AG04450 (cell line): ENCODE measurements at regions not wholly inside any gene's neighbourhood (a gene's known extent, or its start where the extent isn't known, plus 50 kb on each side); places are given as distances from the start of the nearest gene placed in this dataset.
"Not testable (repeated sequence)": the region's sequence is repeated elsewhere in the genome, so short reads cannot be mapped to it uniquely, and the experiment has no call there.

Source experiments
- CTCF ChIA-PET: fragments of 300-600, 350-600 bp; formaldehyde crosslinking; extraction: SDS; loops from one replicate; lab custom pipeline; 2022; ENCODE audit warnings: antibody characterized with exemption, inconsistent platforms; lab: Charles Lee
- POLR2A ChIA-PET: fragments of 350-600 bp; formaldehyde crosslinking; extraction: SDS; loops from one replicate; lab custom pipeline; 2021; ENCODE audit warnings: antibody characterized with exemption, inconsistent platforms; lab: Yijun Ruan, JAX
- DNase-seq: peaks from one replicate; pipeline ENCODE4 v3.0.0-alpha.2; 2011; ENCODE audit warnings: low read depth, low spot score
- H3K27ac ChIP-seq: one replicate; pipeline ENCODE4 v1.5.1; 2012; ENCODE audit warnings: low read depth, low read length, control low read depth
- H3K27me3 ChIP-seq: one replicate; pipeline ENCODE4 v1.6.0; 2012; ENCODE audit warnings: low read length; ENCODE audit not compliant: control insufficient read depth, insufficient read depth
- H3K4me3 ChIP-seq: 2 replicates; pipeline ENCODE4 v1.5.1; 2011; ENCODE audit warnings: mild to moderate bottlenecking, low read depth, low read length, control low read depth
- H3K9me3 ChIP-seq: 2 replicates; pipeline ENCODE4 v1.5.1; 2012; ENCODE audit warnings: low read length; ENCODE audit not compliant: control insufficient read depth, insufficient read depth
- TF ChIP-seq, protein P1 (sequence below): IDR thresholded peaks from 2 replicates; pipeline ENCODE4 v1.5.1; 2011; ENCODE audit warnings: low read depth, low read length, control low read depth, inconsistent platforms

DNA sequence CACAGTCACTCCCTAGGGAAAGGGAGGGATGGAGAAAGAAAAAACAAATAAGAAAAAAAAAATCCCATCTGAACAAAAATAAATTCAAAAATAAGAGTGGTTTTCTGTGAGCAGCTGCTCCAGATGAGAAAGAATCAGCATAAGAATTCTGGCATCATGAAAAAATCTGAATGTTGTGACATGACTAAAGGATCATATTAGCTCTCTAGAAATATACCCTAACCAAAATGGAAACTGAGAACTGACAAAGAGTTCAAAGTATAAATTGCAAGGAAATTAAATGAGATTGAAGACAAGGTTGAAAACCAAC lies 579.0 kb downstream of the UQCRFS1 start:
- H3K27me3 ChIP-seq, result no peaks in the 10 kb centered on the region
- H3K9me3 ChIP-seq, result peaks cover 20% of the 10 kb centered on the region
- ChIA-PET POLR2A (no interaction called here), CTCF (interaction anchor here (0.6 to 1.5 kb wide), 5 partner anchors 15 to 245 kb away, joined by 3 to 6 read pairs (median 4); no protein-coding TSS in a partner anchor)
- no peak for DNase-seq
- TF ChIP-seq, protein P1, sequence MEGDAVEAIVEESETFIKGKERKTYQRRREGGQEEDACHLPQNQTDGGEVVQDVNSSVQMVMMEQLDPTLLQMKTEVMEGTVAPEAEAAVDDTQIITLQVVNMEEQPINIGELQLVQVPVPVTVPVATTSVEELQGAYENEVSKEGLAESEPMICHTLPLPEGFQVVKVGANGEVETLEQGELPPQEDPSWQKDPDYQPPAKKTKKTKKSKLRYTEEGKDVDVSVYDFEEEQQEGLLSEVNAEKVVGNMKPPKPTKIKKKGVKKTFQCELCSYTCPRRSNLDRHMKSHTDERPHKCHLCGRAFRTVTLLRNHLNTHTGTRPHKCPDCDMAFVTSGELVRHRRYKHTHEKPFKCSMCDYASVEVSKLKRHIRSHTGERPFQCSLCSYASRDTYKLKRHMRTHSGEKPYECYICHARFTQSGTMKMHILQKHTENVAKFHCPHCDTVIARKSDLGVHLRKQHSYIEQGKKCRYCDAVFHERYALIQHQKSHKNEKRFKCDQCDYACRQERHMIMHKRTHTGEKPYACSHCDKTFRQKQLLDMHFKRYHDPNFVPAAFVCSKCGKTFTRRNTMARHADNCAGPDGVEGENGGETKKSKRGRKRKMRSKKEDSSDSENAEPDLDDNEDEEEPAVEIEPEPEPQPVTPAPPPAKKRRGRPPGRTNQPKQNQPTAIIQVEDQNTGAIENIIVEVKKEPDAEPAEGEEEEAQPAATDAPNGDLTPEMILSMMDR, result no peak
- no peak overlapping the region for H3K4me3 ChIP-seq
- H3K27ac ChIP-seq, result no peak overlapping the region

DNA sequence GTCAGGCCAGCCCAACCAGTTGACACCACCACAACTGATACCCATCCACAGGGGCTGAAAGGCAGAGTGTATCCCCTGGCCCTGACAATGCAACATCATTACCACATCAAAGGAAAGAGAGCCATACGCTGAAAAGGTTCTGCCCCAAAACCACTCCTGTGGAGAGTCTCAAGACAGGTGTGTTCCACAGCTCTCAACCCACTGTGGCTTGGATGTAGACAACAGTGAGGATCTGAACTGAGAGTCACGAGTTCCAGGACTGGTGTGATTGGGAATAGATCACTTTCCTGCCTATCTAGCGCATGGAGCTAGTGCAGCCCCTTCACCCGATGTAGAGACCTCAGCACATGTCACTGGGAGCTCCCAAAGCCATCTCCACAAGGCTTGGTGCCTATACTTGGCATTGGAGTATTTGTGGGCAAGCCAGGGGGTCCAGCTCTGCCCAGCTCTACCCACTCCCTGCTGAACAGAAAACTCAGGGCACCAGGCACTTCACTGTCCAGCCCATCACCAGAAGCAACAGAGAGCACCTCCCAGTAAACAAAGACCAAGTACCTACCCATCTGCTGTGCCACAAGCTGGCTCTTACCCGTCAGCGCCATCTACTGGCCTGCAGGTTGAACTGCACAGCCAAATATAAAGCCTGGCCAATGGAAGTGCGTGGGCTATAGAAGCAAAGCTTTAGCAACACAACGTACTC lies 579.5 kb downstream of the UQCRFS1 start:
- H3K27me3 ChIP-seq, result no peaks in the 10 kb centered on the region
- H3K27ac ChIP-seq, result no peak overlapping the region
- H3K9me3 ChIP-seq, result peaks cover 23% of the 10 kb centered on the region
- H3K4me3 ChIP-seq, result no peak overlapping the region
- TF ChIP-seq, protein P1, result peak; percentile 57
- ChIA-PET POLR2A (no interaction called here), CTCF (interaction anchor here (0.6 to 1.5 kb wide), 5 partner anchors 15 to 246 kb away, joined by 3 to 6 read pairs (median 4); no protein-coding TSS in a partner anchor)
- no peak for DNase-seq

DNA sequence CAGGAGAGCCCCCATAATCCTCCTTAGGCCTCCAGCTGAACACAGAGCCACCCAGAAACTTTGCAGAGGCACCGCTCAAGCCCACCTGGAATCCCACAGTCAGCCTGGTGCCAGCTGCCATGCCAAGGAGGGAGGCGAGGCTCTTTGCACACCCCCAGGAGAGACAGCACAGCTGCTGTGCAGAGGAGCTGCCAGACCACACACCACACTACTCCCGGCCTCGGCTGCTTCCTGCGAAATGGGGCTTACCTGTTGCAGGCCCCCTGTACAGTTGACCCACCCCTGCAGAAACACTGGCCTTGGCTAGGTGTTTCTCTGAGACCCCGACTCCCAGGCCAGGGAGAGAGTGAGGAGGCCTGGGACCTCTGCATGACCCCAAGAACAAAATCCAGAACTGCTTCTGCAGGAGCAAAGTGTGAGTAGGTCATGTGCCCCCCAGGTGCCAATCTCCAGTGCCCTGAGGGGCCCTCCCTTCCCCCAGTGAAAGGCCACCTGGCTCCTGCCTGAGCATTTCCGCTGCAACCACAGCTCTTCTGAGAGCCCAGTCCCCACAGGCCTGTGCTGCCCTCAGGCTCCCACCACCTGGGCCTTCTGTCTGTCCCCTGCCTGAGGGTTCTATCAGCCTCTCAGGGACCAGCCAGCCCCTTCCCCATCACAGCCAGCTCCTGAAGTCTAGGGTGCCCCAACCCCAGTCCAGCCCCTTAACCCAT lies 580.4 kb downstream of the UQCRFS1 start:
- no peak for DNase-seq
- H3K4me3 ChIP-seq, result no peak overlapping the region
- H3K27me3 ChIP-seq, result no peaks in the 10 kb centered on the region
- TF ChIP-seq, protein P1, result no peak
- ChIA-PET CTCF (interaction anchor here (1.5 kb wide), 1 partner anchor 28 kb away, joined by 4 read pairs; no protein-coding TSS in a partner anchor), POLR2A (no interaction called here)
- peaks cover 20% of the 10 kb centered on the region for H3K9me3 ChIP-seq
- no peak overlapping the region for H3K27ac ChIP-seq

DNA sequence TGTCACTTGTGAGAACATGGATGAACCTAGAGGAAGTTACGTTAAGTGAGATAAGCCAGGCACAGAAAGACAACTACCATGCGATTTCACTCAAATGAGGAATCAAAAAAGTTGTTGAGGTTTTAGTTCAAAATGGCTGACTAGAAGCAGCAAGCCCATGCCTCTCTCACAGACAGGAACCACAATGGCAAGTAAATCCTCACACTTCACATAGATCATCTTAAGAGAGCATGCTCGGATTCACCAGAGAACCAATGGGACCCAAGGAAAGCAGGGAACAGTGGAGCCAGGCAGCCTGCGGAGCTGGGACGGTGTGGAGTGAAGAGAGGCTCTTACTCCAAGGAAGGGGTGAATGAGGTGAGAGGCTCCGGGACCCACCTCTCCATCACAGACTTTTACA lies 581.0 kb downstream of the UQCRFS1 start:
- H3K27ac ChIP-seq, result no peak overlapping the region
- H3K27me3 ChIP-seq, result no peaks in the 10 kb centered on the region
- TF ChIP-seq, protein P1, result no peak
- no peak for DNase-seq
- H3K9me3 ChIP-seq, result peaks cover 21% of the 10 kb centered on the region
- ChIA-PET CTCF (no interaction called here), POLR2A (no interaction called here)
- no peak overlapping the region for H3K4me3 ChIP-seq

DNA sequence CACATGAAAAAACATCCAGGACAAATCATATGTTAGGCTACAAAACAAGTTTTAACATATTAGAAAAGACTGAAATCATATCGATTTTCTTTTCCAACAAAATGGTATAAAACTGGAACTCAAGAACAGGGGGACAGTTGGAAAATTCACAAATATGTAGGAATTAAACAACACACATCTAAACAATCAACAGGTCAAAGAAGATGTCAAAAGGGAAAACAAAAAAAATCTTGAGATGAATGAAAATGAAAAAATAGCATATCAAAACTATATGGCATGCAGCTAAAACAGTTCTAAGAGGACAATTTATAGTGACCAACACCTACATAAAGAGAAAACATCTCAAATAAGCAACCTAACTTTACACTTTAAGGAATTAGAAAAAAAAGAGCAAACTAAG lies 585.3 kb downstream of the UQCRFS1 start:
- TF ChIP-seq, protein P1, result no peak
- ChIA-PET CTCF (no interaction called here), POLR2A (no interaction called here)
- Histone ChIP-seq H3K27ac (no peak overlapping the region), H3K4me3 (no peak overlapping the region), H3K27me3 (no peaks in the 10 kb centered on the region), H3K9me3 (peaks cover 13% of the 10 kb centered on the region)
- no peak for DNase-seq

DNA sequence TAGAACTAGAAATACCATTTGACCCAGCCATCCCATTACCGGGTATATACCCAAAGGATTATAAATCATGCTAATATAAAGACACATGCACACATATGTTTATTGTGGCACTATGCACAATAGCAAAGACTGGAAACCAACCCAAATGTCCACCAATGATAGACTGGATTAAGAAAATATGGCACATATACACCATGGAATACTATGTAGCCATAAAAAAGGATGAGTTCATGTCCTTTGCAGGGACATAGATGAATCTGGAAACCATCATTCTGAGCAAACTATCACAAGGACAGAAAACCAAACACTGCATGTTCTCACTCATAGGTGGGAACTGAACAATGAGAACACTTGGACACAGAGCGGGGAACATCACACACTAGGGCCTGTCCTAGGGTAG lies 586.5 kb downstream of the UQCRFS1 start:
- H3K27ac ChIP-seq, H3K27me3 ChIP-seq, DNase-seq, H3K9me3 ChIP-seq, CTCF ChIA-PET, POLR2A ChIA-PET, H3K4me3 ChIP-seq: not testable (repeated sequence)
